H1 (cell line): ENCODE measurements at regions not wholly inside any gene's neighbourhood (a gene's known extent, or its start where the extent isn't known, plus 50 kb on each side); places are given as distances from the start of the nearest gene placed in this dataset.

Experiments used
- CTCF ChIA-PET: fragments of 300-600 bp; sonication (Branson Sonifier 250); formaldehyde crosslinking; loops from one replicate; lab custom pipeline; 2021; ENCODE audit not compliant: partially characterized antibody; lab: Charles Lee
- POLR2A ChIA-PET: fragments of 300-600 bp; sonication (Branson Sonifier 250); formaldehyde crosslinking; loops from one replicate; lab custom pipeline; 2021; ENCODE audit warnings: inconsistent platforms; ENCODE audit not compliant: partially characterized antibody; lab: Charles Lee
- DNase-seq, 2 experiments: peaks; one replicate each; pipeline versions ENCODE4 v3.0.0 to v3.0.0-alpha.2; 2010 to 2022; ENCODE audit warnings: low spot score in 2 of 2, low read depth in 1 of 2, mixed read lengths in 1 of 2
- FAIRE-seq: peaks from 2 replicates; lab custom pipeline; 2011; peaks lifted over from hg19 to GRCh38; lab: Jason Lieb, UNC
- H2AFZ ChIP-seq: 2 replicates; pipeline ENCODE4 v1.8.1; 2012; ENCODE audit warnings: low read length, inconsistent platforms
- H2AK5ac ChIP-seq: 2 replicates; pipeline ENCODE4 v1.6.1; 2013; ENCODE audit warnings: low read depth, low read length
- H2BK120ac ChIP-seq: replicated peaks from 2 replicates; pipeline ENCODE3; 2013; ENCODE audit warnings: low read depth, low read length, inconsistent platforms
- H2BK12ac ChIP-seq: 2 replicates; pipeline ENCODE4 v1.6.1; 2013; ENCODE audit warnings: low read depth, low read length
- H2BK15ac ChIP-seq: 2 replicates; pipeline ENCODE4 v1.6.1; 2013; ENCODE audit warnings: low read length
- H2BK20ac ChIP-seq: 2 replicates; pipeline ENCODE4 v1.6.1; 2013; ENCODE audit warnings: low read length
- H2BK5ac ChIP-seq: 2 replicates; pipeline ENCODE4 v1.6.1; 2013; ENCODE audit warnings: low read depth, low read length
- H3K14ac ChIP-seq: 2 replicates; pipeline ENCODE4 v1.6.1; 2013; ENCODE audit warnings: inconsistent platforms; ENCODE audit not compliant: insufficient read length
- H3K18ac ChIP-seq: 2 replicates; pipeline ENCODE4 v1.6.1; 2013; ENCODE audit warnings: low read length; ENCODE audit errors: extremely low read depth
- H3K23ac ChIP-seq: 2 replicates; pipeline ENCODE4 v1.6.1; 2013; ENCODE audit warnings: inconsistent platforms; ENCODE audit not compliant: insufficient read length
- H3K23me2 ChIP-seq: 2 replicates; pipeline ENCODE4 v1.6.1; 2013; ENCODE audit warnings: low read depth, low read length
- H3K27ac ChIP-seq: 2 replicates; pipeline ENCODE4 v1.6.1; 2011; ENCODE audit warnings: low read depth, low read length, inconsistent platforms
- H3K27me3 ChIP-seq, 4 experiments: replicated peaks in 1 of 4; 1 replicate in 1 of 4; 2 replicates in 3 of 4; pipeline versions ENCODE4 v1.6.1 to v1.8.1; 2011 to 2013; ENCODE audit warnings: low read length in 3 of 4, mild to moderate bottlenecking in 3 of 4, inconsistent platforms in 2 of 4, mixed read lengths in 2 of 4, moderate library complexity in 1 of 4; ENCODE audit not compliant: control insufficient read depth in 3 of 4, insufficient read depth in 3 of 4; ENCODE audit errors: extremely low read depth in 1 of 4
- H3K36me3 ChIP-seq, 4 experiments: 2 replicates each; pipeline versions ENCODE4 v1.6.1 to v1.8.1; 2011 to 2013; ENCODE audit warnings: mild to moderate bottlenecking in 4 of 4, low read length in 3 of 4, moderate library complexity in 2 of 4, control low read depth in 1 of 4, inconsistent platforms in 1 of 4; ENCODE audit not compliant: insufficient read depth in 4 of 4, control insufficient read depth in 2 of 4
- H3K4ac ChIP-seq: replicated peaks from 2 replicates; pipeline ENCODE3; 2013; ENCODE audit warnings: low read length, low read depth, mixed read lengths, inconsistent platforms; ENCODE audit not compliant: insufficient read length
- H3K4me1 ChIP-seq, 4 experiments: replicated peaks in 1 of 4; 1 replicate in 1 of 4; 2 replicates in 3 of 4; pipeline versions ENCODE4 v1.6.1 to v1.8.1; 2011 to 2013; ENCODE audit warnings: low read length in 3 of 4, inconsistent platforms in 2 of 4, mixed read lengths in 1 of 4; ENCODE audit not compliant: insufficient read depth in 4 of 4, control insufficient read depth in 3 of 4
- H3K4me2 ChIP-seq, 2 experiments: 2 replicates each; pipeline versions ENCODE4 v1.6.1 to v1.8.1; 2011 to 2013; ENCODE audit warnings: low read depth in 2 of 2, low read length in 2 of 2, control low read depth in 1 of 2, inconsistent platforms in 1 of 2, mild to moderate bottlenecking in 1 of 2; ENCODE audit not compliant: insufficient read depth in 1 of 2
- H3K4me3 ChIP-seq, 4 experiments: fragments of 200-600, 300-600 bp in 1 of 4; sonication (generic), shearing (Covaris generic), sonication (Bioruptor Twin) in 1 of 4; 2 replicates each; pipeline versions ENCODE4 v1.5.1 to v1.8.1; 2011 to 2016; ENCODE audit warnings: low read length in 4 of 4, low read depth in 3 of 4, control low read depth in 2 of 4, inconsistent platforms in 2 of 4, mild to moderate bottlenecking in 2 of 4, mixed read lengths in 1 of 4, moderate library complexity in 1 of 4; ENCODE audit not compliant: insufficient read depth in 2 of 4; ENCODE audit errors: extremely low read depth in 1 of 4
- H3K56ac ChIP-seq: replicated peaks from 2 replicates; pipeline ENCODE3; 2013; ENCODE audit warnings: low read depth, mild to moderate bottlenecking, mixed read lengths, low read length, inconsistent platforms; ENCODE audit not compliant: insufficient read length
- H3K79me1 ChIP-seq: 2 replicates; pipeline ENCODE4 v1.6.1; 2013; ENCODE audit warnings: low read depth, low read length, control low read depth
- H3K79me2 ChIP-seq, 2 experiments: 2 replicates each; pipeline versions ENCODE4 v1.6.1 to v1.8.1; 2012 to 2013; ENCODE audit warnings: low read length in 2 of 2, mild to moderate bottlenecking in 2 of 2, inconsistent platforms in 1 of 2; ENCODE audit not compliant: insufficient read depth in 2 of 2, control insufficient read depth in 1 of 2
- H3K9ac ChIP-seq, 4 experiments: replicated peaks in 1 of 4; 1 replicate in 1 of 4; 2 replicates in 3 of 4; pipeline versions ENCODE4 v1.6.1 to v1.8.1; 2011 to 2013; ENCODE audit warnings: low read depth in 3 of 4, low read length in 3 of 4, control low read depth in 2 of 4, mild to moderate bottlenecking in 2 of 4, moderate library complexity in 2 of 4, inconsistent platforms in 1 of 4; ENCODE audit errors: extremely low read depth in 1 of 4
- H3K9me3 ChIP-seq, 2 experiments: 2 replicates each; pipeline versions ENCODE4 v1.6.1 to v1.8.1; 2012 to 2013; ENCODE audit warnings: mild to moderate bottlenecking in 2 of 2, moderate library complexity in 2 of 2, control low read depth in 1 of 2, inconsistent platforms in 1 of 2, low read depth in 1 of 2, low read length in 1 of 2, mixed read lengths in 1 of 2; ENCODE audit not compliant: insufficient read depth in 2 of 2
- H4K20me1 ChIP-seq, 2 experiments: replicated peaks in 1 of 2; 2 replicates each; pipeline versions ENCODE3 to v1.8.1; 2011 to 2013; ENCODE audit warnings: inconsistent platforms in 2 of 2, low read length in 2 of 2, mild to moderate bottlenecking in 1 of 2; ENCODE audit not compliant: insufficient read depth in 2 of 2, control insufficient read depth in 1 of 2
- H4K5ac ChIP-seq: 2 replicates; pipeline ENCODE4 v1.6.1; 2013; ENCODE audit warnings: low read length, low read depth, mixed read lengths, inconsistent platforms; ENCODE audit not compliant: insufficient read length
- H4K8ac ChIP-seq: 2 replicates; pipeline ENCODE4 v1.8.0; 2013; ENCODE audit warnings: mild to moderate bottlenecking, moderate library complexity, low read length, inconsistent platforms; ENCODE audit not compliant: insufficient read depth; ENCODE audit errors: extremely low read depth
- H4K91ac ChIP-seq: replicated peaks from 2 replicates; pipeline ENCODE3; 2013; ENCODE audit warnings: low read length, mixed read lengths, inconsistent platforms; ENCODE audit not compliant: insufficient read length
- CHD1 ChIP-seq: IDR thresholded peaks from 2 replicates; pipeline ENCODE4 v1.6.1; 2012; ENCODE audit warnings: low read depth, low read length, improper control_type of control experiment
- CHD2 ChIP-seq: IDR thresholded peaks from 2 replicates; pipeline ENCODE4 v1.6.1; 2012; ENCODE audit warnings: low read length, improper control_type of control experiment
- JUND ChIP-seq: IDR thresholded peaks from 2 replicates; pipeline ENCODE4 v1.6.1; 2011; ENCODE audit warnings: mild to moderate bottlenecking, improper control_type of control experiment, low read length
- KDM5A ChIP-seq: fragments of 200-600 bp; IDR thresholded peaks from 2 replicates; pipeline ENCODE4 v1.7.1; 2012; ENCODE audit warnings: mild to moderate bottlenecking, low read length, inconsistent platforms, mixed read lengths
- NANOG ChIP-seq: IDR thresholded peaks from 2 replicates; pipeline ENCODE4 v1.6.1; 2011; ENCODE audit warnings: low read length, low read depth, mild to moderate bottlenecking, inconsistent platforms; ENCODE audit not compliant: insufficient read depth, poor library complexity, severe bottlenecking
- POLR2AphosphoS5 ChIP-seq: IDR thresholded peaks from 2 replicates; pipeline ENCODE4 v1.6.1; 2011; ENCODE audit warnings: low read depth, low read length
- WGBS, 2 experiments: shearing (Covaris generic) in 1 of 2; methylation state at CpG; one replicate each; pipeline versions ENCODE4 v1.1.6 to v1.1.7; 2013 to 2015; ENCODE audit warnings: low lambda C conversion rate in 2 of 2, mixed read lengths in 2 of 2, inconsistent platforms in 1 of 2, low coverage in 1 of 2, missing lambda C conversion rate in 1 of 2; ENCODE audit not compliant: insufficient replicate concordance in 2 of 2, insufficient coverage in 1 of 2, insufficient read length in 1 of 2; ENCODE audit errors: extremely low coverage in 1 of 2, missing lambda C conversion rate in 1 of 2; 5-methylcytosine and 5-hydroxymethylcytosine counted together

- no peak overlapping the region for H3K9ac ChIP-seq
- no peak overlapping the region for H3K27ac ChIP-seq
- H2BK12ac ChIP-seq = no peak overlapping the region
- 100% methylated on average over 3 of the region's 3 CpGs; no CpG with 5 or more reads in 1 of the 2 experiments for WGBS, 2 experiments
- H3K18ac ChIP-seq = no peak overlapping the region
- H3K23me2 ChIP-seq = no peaks in the 10 kb centered on the region
- CTCF ChIA-PET = no interaction called here
- no peak overlapping the region for H2BK5ac ChIP-seq
- H4K8ac ChIP-seq = no peak overlapping the region
- no peak overlapping the region for H3K4ac ChIP-seq
- no peak overlapping the region for H2BK120ac ChIP-seq
- H3K27me3 ChIP-seq = no peaks in the 10 kb centered on the region
- POLR2A ChIA-PET = no interaction called here
- no peaks in the 10 kb centered on the region for H3K79me2 ChIP-seq
- no peak overlapping the region for H4K91ac ChIP-seq
- H2BK15ac ChIP-seq = no peak overlapping the region
- no peak overlapping the region for H4K5ac ChIP-seq
- FAIRE-seq = no peak
- no peak overlapping the region for H2AK5ac ChIP-seq
- no peak overlapping the region for H2BK20ac ChIP-seq
- no peak overlapping the region for H3K4me2 ChIP-seq
- H2AFZ ChIP-seq = no peak overlapping the region
- no peak overlapping the region for H3K56ac ChIP-seq
- H3K9me3 ChIP-seq = no peaks in the 10 kb centered on the region
- no peaks in the 10 kb centered on the region for H3K36me3 ChIP-seq
- H3K4me1 ChIP-seq = no peaks in the 10 kb centered on the region
- no peak overlapping the region for H3K4me3 ChIP-seq
- no peak overlapping the region for H3K14ac ChIP-seq
- H4K20me1 ChIP-seq = no peaks in the 10 kb centered on the region
- no peak overlapping the region for H3K23ac ChIP-seq
- DNase-seq = no peak
- H3K79me1 ChIP-seq = no peaks in the 10 kb centered on the region
- TF ChIP-seq POLR2AphosphoS5 (no peak), JUND (no peak), CHD2 (no peak), KDM5A (no peak), NANOG (no peak), CHD1 (no peak)
Observed at GRCh38 chr4:126647320-126647719, 985.4 kb upstream of the INTU start.
